Heart right ventricle (tissue), 16 donors: ENCODE measurements at regions not wholly inside any gene's neighbourhood (a gene's known extent, or its start where the extent isn't known, plus 50 kb on each side); places are given as distances from the start of the nearest gene placed in this dataset.

Experiments
- ATAC-seq, 8 donors: fragments of 200-7000 bp; cut with Tn5 transposase; one replicate each; pipeline ENCODE4 v1.9.1; 2020; ENCODE audit warnings: mild to moderate bottlenecking in 8 of 8, moderate library complexity in 8 of 8, moderate number of reproducible peaks in 1 of 8
- DNase-seq, 2 donors: peaks; one replicate each; pipeline ENCODE4 v3.0.0-alpha.2; 2020
- H3K27ac ChIP-seq, 10 donors: fragments of 200-600 bp; sonication (generic) in 2 of 10; one replicate each; pipeline versions ENCODE4 v1.5.0 to v1.8.0; 2020 to 2022; ENCODE audit warnings: mild to moderate bottlenecking in 3 of 10
- H3K27me3 ChIP-seq, 7 donors: fragments of 200-600 bp; one replicate each; pipeline ENCODE4 v1.8.0; 2021 to 2022; ENCODE audit warnings: mild to moderate bottlenecking in 2 of 7
- H3K36me3 ChIP-seq, 9 donors: fragments of 200-600 bp; sonication (generic) in 1 of 9; one replicate each; pipeline versions ENCODE4 v1.5.0 to v1.8.0; 2020 to 2022; ENCODE audit warnings: mild to moderate bottlenecking in 2 of 9
- H3K4me1 ChIP-seq, 9 donors: fragments of 200-600 bp; sonication (generic) in 1 of 9; one replicate each; pipeline versions ENCODE4 v1.5.0 to v1.8.0; 2020 to 2022; ENCODE audit warnings: mild to moderate bottlenecking in 4 of 9
- H3K4me3 ChIP-seq, 10 donors: fragments of 200-600 bp; sonication (generic) in 2 of 10; one replicate each; pipeline versions ENCODE4 v1.5.0 to v1.8.0; 2020 to 2022; ENCODE audit warnings: mild to moderate bottlenecking in 7 of 10, moderate library complexity in 2 of 10
- H3K9me3 ChIP-seq, 11 donors: fragments of 200-600 bp in 10 of 11; sonication (generic) in 2 of 11; one replicate each; pipeline versions ENCODE4 v1.5.0 to v1.8.0; 2013 to 2022; ENCODE audit warnings: mild to moderate bottlenecking in 2 of 11, control low read depth in 1 of 11, moderate library complexity in 1 of 11
- WGBS, 2 donors: extraction: QIAGEN DNeasy Blood & Tissue Kit; methylation state at CpG; one replicate each; pipeline ENCODE4 v1.1.7; 2013; ENCODE audit warnings: inconsistent platforms in 1 of 2; 5-methylcytosine and 5-hydroxymethylcytosine counted together
- intact Hi-C, 10 donors: fragments of 100-400 bp; cut with DNase I; formaldehyde crosslinking; loops; one replicate each; pipeline versions ENCODE4 v1.11.1 to v1.14.2; 2022
- TF ChIP-seq, protein P1 (sequence below), 9 donors: fragments of 200-600 bp; sonication (generic) in 2 of 9; IDR thresholded peaks; one replicate each; pipeline versions ENCODE4 v1.5.0 to v1.8.0; 2021 to 2022; ENCODE audit warnings: antibody characterized with exemption in 9 of 9, mild to moderate bottlenecking in 5 of 9, moderate library complexity in 1 of 9
- donor health status: Arrhythmogenic right ventricular cardiomyopathy.
- donor health status: ischemic (EF 13 %, LVEDD 7.1; RV severe dilation, severe dysfunction).
- donor health status: healthy with polysubstance abuse.
- donor health status: DM: no; HTN: yes; CAD: no.
- donor health status: DM: no; HTN: no; CAD: no.
- donor health status: ischemic (EF 25% LVEDD 6.9; RV normal size, moderate dysfunction).
- donor health status: ischemic (EF 25% LVEDD 5.7; RV mildly dilated, moderate dysfunction).
- donor health status: healthy.
- donor health status: DM: yes; HTN: yes; CAD: no.
- donor health status: Ischemic cardiomyopathy.
- donor health status: ischemic (EF 35%, LVEDD 5.7; RV mildly dilated, moderate dysfunction).
- donor health status: nonischemic (EF 11% LVEDD 7.7; RV severe dilation, severe dysfunction).
- donor health status: DM: yes; HTN: yes; CAD: no.
- donor health status: PGD.
- donor health status: ischemic (EF 29% LVEDD 5.4; RV normal size, mild dysfunction).
- donor health status: nonischemic (EF 23%, LVEDD 6.1; RV moderate dilation, normal function).

DNA sequence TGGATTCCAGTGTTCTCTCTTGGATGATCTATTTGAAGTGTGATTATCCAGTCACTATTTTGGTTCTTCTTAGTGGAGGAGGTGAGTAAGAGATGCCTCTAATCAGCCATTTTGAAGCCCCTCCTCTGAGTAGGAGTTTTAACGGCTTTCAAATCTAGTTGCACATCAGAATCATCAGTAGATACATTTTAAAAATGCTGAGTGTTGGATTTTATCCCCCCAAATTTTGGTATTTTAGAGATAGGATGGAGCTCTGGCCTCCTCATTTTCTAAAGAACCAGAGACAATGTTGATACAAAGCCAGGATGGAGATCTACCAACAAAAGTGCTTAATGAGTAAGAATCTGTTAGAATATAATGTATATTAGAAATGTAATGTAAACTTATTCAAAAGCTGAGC, 1061.0 kb upstream of the WWC1 start:
- TF ChIP-seq, protein P1, sequence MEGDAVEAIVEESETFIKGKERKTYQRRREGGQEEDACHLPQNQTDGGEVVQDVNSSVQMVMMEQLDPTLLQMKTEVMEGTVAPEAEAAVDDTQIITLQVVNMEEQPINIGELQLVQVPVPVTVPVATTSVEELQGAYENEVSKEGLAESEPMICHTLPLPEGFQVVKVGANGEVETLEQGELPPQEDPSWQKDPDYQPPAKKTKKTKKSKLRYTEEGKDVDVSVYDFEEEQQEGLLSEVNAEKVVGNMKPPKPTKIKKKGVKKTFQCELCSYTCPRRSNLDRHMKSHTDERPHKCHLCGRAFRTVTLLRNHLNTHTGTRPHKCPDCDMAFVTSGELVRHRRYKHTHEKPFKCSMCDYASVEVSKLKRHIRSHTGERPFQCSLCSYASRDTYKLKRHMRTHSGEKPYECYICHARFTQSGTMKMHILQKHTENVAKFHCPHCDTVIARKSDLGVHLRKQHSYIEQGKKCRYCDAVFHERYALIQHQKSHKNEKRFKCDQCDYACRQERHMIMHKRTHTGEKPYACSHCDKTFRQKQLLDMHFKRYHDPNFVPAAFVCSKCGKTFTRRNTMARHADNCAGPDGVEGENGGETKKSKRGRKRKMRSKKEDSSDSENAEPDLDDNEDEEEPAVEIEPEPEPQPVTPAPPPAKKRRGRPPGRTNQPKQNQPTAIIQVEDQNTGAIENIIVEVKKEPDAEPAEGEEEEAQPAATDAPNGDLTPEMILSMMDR (IDR thresholded peaks at IDR 0.05): no peak
- Histone ChIP-seq H3K9me3 (peaks cover 0 to 41% (median 9%) of the 10 kb centered on the region in 11 donors), H3K4me3 (no peak overlapping the region), H3K4me1 (no peaks in the 10 kb centered on the region), H3K27me3 (no peaks in the 10 kb centered on the region), H3K36me3 (no peaks in the 10 kb centered on the region), H3K27ac (no peak overlapping the region)
- DNase-seq: no peak
- 86 to 89% methylated on average over 1 of the region's 1 CpG for WGBS, 2 donors
- no peak for ATAC-seq
- intact Hi-C loops: no loop called here

GRCh38 chr5:167232675-167233311, 1058.7 kb upstream of the WWC1 start:
- WGBS, 2 donors: 77 to 84% methylated on average over 3 of the region's 3 CpGs

DNA sequence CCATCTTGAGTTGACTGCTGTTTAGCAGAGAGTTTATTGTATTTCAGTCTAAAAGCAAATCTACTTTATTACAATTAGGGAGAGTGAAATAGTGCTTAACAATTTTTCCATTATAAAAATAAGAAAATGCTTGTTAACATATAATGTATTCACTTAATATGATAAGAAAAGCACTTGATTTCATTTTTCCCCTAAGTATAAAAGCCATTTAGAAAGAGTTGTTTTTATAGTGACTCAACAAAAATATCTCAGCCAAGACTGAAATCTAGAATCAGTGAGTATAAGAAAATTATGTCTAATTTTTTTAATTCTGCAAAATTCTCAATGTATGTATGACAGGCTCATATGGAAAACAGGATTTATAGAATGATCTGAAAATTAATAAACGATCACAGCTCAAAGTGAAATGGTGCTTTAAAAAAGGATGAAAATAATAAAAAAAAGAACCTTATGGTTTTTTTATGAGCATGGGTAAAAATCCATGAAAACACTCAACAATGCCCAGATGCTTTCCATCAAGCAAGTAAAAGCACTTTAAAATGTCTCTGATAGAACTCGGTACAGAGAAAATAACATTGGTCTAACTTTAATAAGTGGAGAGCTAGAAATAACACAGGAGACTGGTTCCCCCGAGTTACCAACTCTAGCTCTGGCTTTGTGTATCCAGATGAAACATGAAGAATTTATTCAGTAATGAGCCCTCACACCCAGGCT, 1057.8 kb upstream of the WWC1 start:
- no peaks in the 10 kb centered on the region for H3K36me3 ChIP-seq
- 53 to 57% methylated on average over 3 of the region's 3 CpGs for WGBS, 2 donors

More at GRCh38 chr5:167232675-167233311, 1058.7 kb upstream of the WWC1 start:
- H3K36me3 ChIP-seq: no peaks in the 10 kb centered on the region
- DNase-seq (no peak), ATAC-seq (no peak)
- H3K4me3 ChIP-seq: no peak overlapping the region
- H3K27ac ChIP-seq: no peak overlapping the region
- H3K27me3 ChIP-seq: no peaks in the 10 kb centered on the region
- intact Hi-C loops: no loop called here
- no peaks in the 10 kb centered on the region for H3K4me1 ChIP-seq
- H3K9me3 ChIP-seq: peaks cover 0 to 35% (median 8%) of the 10 kb centered on the region in 11 donors
- TF ChIP-seq, protein P1 (IDR thresholded peaks at IDR 0.05): no peak

DNA sequence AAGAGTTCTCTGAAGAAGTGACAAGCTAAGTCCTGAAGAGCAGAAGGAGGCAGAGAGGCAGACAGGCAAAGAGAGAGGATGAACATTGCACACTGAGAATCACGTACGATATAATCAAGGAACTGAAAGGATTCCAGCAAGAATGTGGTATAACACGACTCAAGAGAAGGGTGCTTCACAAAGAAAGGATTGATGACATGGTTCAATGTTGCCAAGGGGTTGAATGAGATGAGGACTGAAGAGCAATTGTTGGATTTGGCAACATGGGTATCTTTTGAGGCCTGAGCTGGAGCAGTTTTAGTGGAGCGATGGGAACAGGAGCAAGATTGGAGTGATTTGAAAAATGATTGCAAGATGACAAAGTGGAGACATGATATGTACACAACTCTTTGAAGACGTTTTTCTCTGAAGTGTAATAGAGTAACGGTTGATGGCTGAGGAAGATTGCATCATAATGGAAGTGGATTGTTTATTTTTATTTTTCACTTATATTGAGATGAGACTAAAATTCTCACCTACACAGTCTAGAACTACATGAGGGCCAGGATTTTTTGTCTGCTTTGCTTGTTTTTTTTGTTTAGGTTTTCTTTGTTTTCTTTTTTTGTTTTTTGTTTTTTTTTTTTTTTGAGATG, 1049.9 kb upstream of the WWC1 start:
- Histone ChIP-seq H3K4me1 (no peaks in the 10 kb centered on the region), H3K27me3 (no peaks in the 10 kb centered on the region), H3K27ac (no peak overlapping the region), H3K4me3 (no peak overlapping the region), H3K9me3 (no peaks in the 10 kb centered on the region), H3K36me3 (no peaks in the 10 kb centered on the region)
- DNase-seq: no peak
- intact Hi-C loops: no loop called here
- WGBS, 2 donors: 76 to 79% methylated on average over 6 of the region's 6 CpGs
- TF ChIP-seq, protein P1 (IDR thresholded peaks at IDR 0.05): no peak
- ATAC-seq: no peak

More for the DNA sequence above, 1057.8 kb upstream of the WWC1 start:
- no peaks in the 10 kb centered on the region for H3K27me3 ChIP-seq
- H3K4me1 ChIP-seq: no peaks in the 10 kb centered on the region
- H3K27ac ChIP-seq: peak overlapping the region in 1 of 10 donors; percentile 21
- intact Hi-C loops: no loop called here
- no peak for ATAC-seq
- H3K9me3 ChIP-seq: peaks cover 0 to 26% (median under 1%) of the 10 kb centered on the region in 11 donors
- no peak overlapping the region for H3K4me3 ChIP-seq
- DNase-seq: no peak
- TF ChIP-seq, protein P1 (IDR thresholded peaks at IDR 0.05): no peak
